ENCODE measurements at regions not wholly inside any gene's neighbourhood (a gene's known extent, or its start where the extent isn't known, plus 50 kb on each side); places are given as distances from the start of the nearest gene placed in this dataset.

DNA sequence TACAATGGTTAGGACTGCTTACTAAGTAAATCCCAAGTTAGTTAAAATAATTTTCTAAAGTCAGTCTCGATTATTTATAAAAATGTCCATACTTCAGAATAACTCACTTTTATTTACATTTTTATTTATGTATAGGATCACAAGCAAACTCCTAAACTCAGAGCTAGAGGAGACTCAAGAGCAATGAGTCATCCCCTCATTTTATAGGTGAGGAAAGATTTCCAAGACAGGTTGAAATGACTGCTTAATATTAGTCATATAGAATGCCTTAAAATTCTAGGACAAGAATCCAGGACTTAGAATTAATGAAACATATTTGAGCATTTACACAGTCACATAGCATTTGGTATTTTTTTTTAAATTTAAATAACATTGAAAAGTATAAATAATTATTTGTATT, 983.8 kb downstream of the SI start:
- no peak for TF ChIP-seq EZH2 (IDR thresholded peaks at IDR 0.05; ENCODE audit: borderline replicate concordance, low read depth, low read length, poor library complexity, severe bottlenecking)
- TF ChIP-seq, protein P1, sequence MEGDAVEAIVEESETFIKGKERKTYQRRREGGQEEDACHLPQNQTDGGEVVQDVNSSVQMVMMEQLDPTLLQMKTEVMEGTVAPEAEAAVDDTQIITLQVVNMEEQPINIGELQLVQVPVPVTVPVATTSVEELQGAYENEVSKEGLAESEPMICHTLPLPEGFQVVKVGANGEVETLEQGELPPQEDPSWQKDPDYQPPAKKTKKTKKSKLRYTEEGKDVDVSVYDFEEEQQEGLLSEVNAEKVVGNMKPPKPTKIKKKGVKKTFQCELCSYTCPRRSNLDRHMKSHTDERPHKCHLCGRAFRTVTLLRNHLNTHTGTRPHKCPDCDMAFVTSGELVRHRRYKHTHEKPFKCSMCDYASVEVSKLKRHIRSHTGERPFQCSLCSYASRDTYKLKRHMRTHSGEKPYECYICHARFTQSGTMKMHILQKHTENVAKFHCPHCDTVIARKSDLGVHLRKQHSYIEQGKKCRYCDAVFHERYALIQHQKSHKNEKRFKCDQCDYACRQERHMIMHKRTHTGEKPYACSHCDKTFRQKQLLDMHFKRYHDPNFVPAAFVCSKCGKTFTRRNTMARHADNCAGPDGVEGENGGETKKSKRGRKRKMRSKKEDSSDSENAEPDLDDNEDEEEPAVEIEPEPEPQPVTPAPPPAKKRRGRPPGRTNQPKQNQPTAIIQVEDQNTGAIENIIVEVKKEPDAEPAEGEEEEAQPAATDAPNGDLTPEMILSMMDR (conservative IDR thresholded peaks at IDR 0.05; ENCODE audit: low read depth, low read length) = no peak

Measured in A673 (cell line).